A673 (cell line): ENCODE measurements at regions not wholly inside any gene's neighbourhood (a gene's known extent, or its start where the extent isn't known, plus 50 kb on each side); places are given as distances from the start of the nearest gene placed in this dataset.
"Not testable (repeated sequence)": the region's sequence is repeated elsewhere in the genome, so short reads cannot be mapped to it uniquely, and the experiment has no call there.

ENCODE experiments used
- BruUV-seq: library from RNA; stranded (reverse); fragments of 400-500 nt; replicated peaks from 2 replicates; lab custom pipeline; 2021; lab: Mats Ljungman, UMichigan
- CTCF ChIA-PET: fragments of 300-600 bp; sonication (Branson Sonifier 250); formaldehyde crosslinking; loops from one replicate; lab custom pipeline; 2022; ENCODE audit warnings: antibody characterized with exemption; lab: Charles Lee
- POLR2A ChIA-PET: fragments of 300-600 bp; sonication (Branson Sonifier 250); formaldehyde crosslinking; loops from one replicate; lab custom pipeline; 2022; ENCODE audit warnings: antibody characterized with exemption; ENCODE audit not compliant: low non-redundant PET; lab: Charles Lee
- DNase-seq: peaks from one replicate; pipeline ENCODE4 v3.0.0-alpha.2; 2015; ENCODE audit warnings: low spot score
- H3K27ac ChIP-seq: fragments of 200-600 bp; sonication (generic); 2 replicates; pipeline ENCODE4 v1.5.1; 2016; ENCODE audit warnings: mixed run types, low read depth, mild to moderate bottlenecking, mixed read lengths, antibody characterized with exemption, low read length; ENCODE audit not compliant: poor library complexity, severe bottlenecking
- H3K27me3 ChIP-seq: fragments of 200-600 bp; sonication (generic); replicated peaks from 2 replicates; pipeline ENCODE4 v1.6.1; 2017; ENCODE audit warnings: mixed run types, low read depth, mild to moderate bottlenecking, mixed read lengths, antibody characterized with exemption, low read length; ENCODE audit not compliant: insufficient read depth, poor library complexity
- H3K36me3 ChIP-seq: fragments of 200-600 bp; sonication (generic); 2 replicates; pipeline ENCODE4 v1.6.1; 2016; ENCODE audit warnings: mixed run types, mild to moderate bottlenecking, mixed read lengths, antibody characterized with exemption, low read length; ENCODE audit not compliant: insufficient read depth, poor library complexity, severe bottlenecking
- H3K4me1 ChIP-seq: fragments of 200-600 bp; sonication (generic); 2 replicates; pipeline ENCODE4 v1.6.1; 2017; ENCODE audit warnings: mixed run types, mild to moderate bottlenecking, mixed read lengths, antibody characterized with exemption, low read length; ENCODE audit not compliant: insufficient read depth, poor library complexity, severe bottlenecking
- H3K4me3 ChIP-seq: fragments of 200-600 bp; sonication (generic); 2 replicates; pipeline ENCODE4 v1.5.1; 2016; ENCODE audit warnings: low read depth, mixed run types, mild to moderate bottlenecking, mixed read lengths, low read length; ENCODE audit not compliant: poor library complexity, severe bottlenecking
- H3K9me3 ChIP-seq: fragments of 200-600 bp; sonication (generic); 2 replicates; pipeline ENCODE4 v1.6.1; 2016; ENCODE audit warnings: mixed run types, low read depth, mild to moderate bottlenecking, mixed read lengths, antibody characterized with exemption, low read length; ENCODE audit not compliant: poor library complexity, severe bottlenecking
- EZH2 ChIP-seq: fragments of 200-600 bp; sonication (generic); IDR thresholded peaks from 2 replicates; pipeline ENCODE4 v1.6.1; 2017; ENCODE audit warnings: borderline replicate concordance, low read depth, mild to moderate bottlenecking, mixed read lengths, antibody characterized with exemption, low read length; ENCODE audit not compliant: poor library complexity, severe bottlenecking
- intact Hi-C: fragments of 100-400 bp; cut with micrococcal nuclease; formaldehyde crosslinking; loops from one replicate; pipeline ENCODE4 v1.10.0; 2022; ENCODE audit not compliant: unreplicated experiment
- TF ChIP-seq, protein P1 (sequence below): fragments of 300-800, 200-600 bp; sonication (generic); conservative IDR thresholded peaks from 2 replicates; pipeline ENCODE4 v1.5.1; 2017; ENCODE audit warnings: low read depth, mild to moderate bottlenecking, antibody characterized with exemption, low read length, moderate library complexity, mixed read lengths

DNA sequence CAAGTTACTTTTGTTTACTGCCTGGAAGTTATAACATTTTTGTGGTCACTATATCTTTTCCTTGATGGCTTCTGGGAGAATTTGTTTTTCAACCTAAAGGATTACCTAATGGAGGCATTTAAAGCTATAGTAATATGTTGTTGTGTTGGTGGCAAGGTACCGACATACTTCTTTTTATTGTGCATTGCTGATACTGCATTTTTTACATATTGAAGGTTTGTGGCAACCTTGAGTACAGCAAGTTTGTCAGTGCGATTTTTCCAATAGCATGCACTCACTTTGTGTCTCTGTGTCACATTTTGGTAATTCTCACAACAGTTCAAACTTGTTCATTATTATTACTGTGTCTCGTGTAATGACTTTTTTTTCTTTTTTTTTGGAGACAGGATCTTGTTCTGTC lies 246.3 kb downstream of the LRRC70 start:
- Histone ChIP-seq H3K36me3 (no peaks in the 10 kb centered on the region), H3K4me3 (no peak overlapping the region), H3K27ac (no peak overlapping the region), H3K4me1 (no peaks in the 10 kb centered on the region), H3K27me3 (no peaks in the 10 kb centered on the region), H3K9me3 (no peaks in the 10 kb centered on the region)
- CTCF ChIA-PET = no interaction called here
- DNase-seq = no peak
- intact Hi-C loops = no loop called here
- POLR2A ChIA-PET = no interaction called here
- TF ChIP-seq, protein P1, sequence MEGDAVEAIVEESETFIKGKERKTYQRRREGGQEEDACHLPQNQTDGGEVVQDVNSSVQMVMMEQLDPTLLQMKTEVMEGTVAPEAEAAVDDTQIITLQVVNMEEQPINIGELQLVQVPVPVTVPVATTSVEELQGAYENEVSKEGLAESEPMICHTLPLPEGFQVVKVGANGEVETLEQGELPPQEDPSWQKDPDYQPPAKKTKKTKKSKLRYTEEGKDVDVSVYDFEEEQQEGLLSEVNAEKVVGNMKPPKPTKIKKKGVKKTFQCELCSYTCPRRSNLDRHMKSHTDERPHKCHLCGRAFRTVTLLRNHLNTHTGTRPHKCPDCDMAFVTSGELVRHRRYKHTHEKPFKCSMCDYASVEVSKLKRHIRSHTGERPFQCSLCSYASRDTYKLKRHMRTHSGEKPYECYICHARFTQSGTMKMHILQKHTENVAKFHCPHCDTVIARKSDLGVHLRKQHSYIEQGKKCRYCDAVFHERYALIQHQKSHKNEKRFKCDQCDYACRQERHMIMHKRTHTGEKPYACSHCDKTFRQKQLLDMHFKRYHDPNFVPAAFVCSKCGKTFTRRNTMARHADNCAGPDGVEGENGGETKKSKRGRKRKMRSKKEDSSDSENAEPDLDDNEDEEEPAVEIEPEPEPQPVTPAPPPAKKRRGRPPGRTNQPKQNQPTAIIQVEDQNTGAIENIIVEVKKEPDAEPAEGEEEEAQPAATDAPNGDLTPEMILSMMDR = no peak
- no peak for TF ChIP-seq EZH2
- BruUV-seq = no TSS peak

DNA sequence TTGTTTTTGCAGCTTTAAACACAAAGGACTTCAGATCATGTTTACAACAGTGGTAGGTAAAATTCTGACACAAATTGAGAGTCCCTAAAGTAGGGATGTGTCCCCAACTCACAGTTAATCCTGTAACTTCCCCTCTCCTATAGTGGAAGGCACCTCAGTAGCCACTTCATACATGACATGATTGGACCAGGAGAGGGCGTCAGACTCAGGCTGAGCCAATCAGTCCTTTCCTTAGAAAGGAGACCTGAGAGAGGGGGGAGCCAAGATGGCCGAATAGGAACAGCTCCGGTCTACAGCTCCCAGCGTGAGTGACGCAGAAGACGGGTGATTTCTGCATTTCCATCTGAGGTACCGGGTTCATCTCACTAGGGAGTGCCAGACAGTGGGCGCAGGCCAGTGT lies 238.4 kb downstream of the LRRC70 start:
- H3K4me1 ChIP-seq, DNase-seq, H3K9me3 ChIP-seq, H3K27ac ChIP-seq, BruUV-seq, intact Hi-C loops, H3K4me3 ChIP-seq, CTCF ChIA-PET, H3K36me3 ChIP-seq, POLR2A ChIA-PET, H3K27me3 ChIP-seq: not testable (repeated sequence)

DNA sequence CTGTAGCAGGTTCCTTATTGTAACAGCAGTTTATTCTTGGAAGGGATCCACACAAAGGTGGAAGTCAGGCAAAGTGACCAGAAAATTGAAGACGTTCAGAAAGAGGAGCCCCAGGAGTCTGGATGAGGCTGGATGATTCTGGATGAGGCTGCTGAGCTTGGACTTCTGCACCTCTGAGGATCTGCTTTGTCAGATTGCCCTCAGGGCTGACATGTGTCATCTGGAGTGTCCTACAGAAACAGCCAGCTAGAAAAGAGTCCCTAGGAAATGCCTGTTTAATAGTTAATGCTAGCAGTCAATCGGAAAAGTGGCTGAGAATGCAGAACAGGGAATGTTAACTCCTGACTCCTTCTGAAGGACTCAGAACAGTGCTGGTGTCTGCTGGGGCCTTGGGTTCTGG lies 236.4 kb downstream of the LRRC70 start:
- DNase-seq = no peak
- ChIA-PET CTCF (no interaction called here), POLR2A (no interaction called here)
- H3K9me3 ChIP-seq = no peaks in the 10 kb centered on the region
- no TSS peak for BruUV-seq
- TF ChIP-seq, protein P1 = no peak
- no peak for TF ChIP-seq EZH2
- no peaks in the 10 kb centered on the region for H3K36me3 ChIP-seq
- H3K27me3 ChIP-seq = no peaks in the 10 kb centered on the region
- no peak overlapping the region for H3K27ac ChIP-seq
- H3K4me3 ChIP-seq = no peak overlapping the region
- intact Hi-C loops = no loop called here
- H3K4me1 ChIP-seq = no peaks in the 10 kb centered on the region

DNA sequence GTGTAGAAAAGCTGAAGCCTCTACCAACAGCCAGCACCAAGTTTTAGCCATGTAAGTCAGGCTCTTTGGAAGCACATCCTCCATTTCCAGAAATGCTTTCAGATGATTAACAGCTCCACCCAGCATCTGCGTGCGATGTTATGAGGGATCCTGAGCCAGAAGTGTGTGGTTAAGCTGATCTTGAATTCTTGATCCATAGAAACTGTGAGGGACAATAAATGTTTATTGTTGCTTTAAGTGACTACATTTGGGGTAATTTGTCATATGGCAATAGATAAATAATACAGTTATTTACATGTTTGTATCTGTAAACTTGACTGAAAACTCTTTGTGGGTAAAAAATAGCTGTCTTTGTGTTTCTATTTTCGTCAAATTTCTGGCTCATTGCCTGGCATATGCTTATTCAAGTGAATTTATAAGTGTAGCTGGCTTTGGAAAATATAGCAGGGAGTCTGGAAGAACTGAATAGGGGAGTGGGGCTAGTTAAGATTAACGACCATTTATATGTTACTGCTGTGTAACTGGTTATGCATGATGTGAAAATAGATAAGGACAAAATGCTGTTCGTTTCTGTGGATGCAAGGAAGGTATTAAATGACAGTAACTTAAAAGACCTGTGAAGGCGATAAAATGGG lies 234.1 kb downstream of the LRRC70 start:
- H3K27me3 ChIP-seq = no peaks in the 10 kb centered on the region
- BruUV-seq = no TSS peak
- intact Hi-C loops = no loop called here
- TF ChIP-seq EZH2 = no peak
- TF ChIP-seq, protein P1 = no peak
- no peak for DNase-seq
- ChIA-PET CTCF (no interaction called here), POLR2A (no interaction called here)
- no peak overlapping the region for H3K27ac ChIP-seq
- H3K4me1 ChIP-seq = no peaks in the 10 kb centered on the region
- no peaks in the 10 kb centered on the region for H3K36me3 ChIP-seq
- no peaks in the 10 kb centered on the region for H3K9me3 ChIP-seq
- H3K4me3 ChIP-seq = no peak overlapping the region

DNA sequence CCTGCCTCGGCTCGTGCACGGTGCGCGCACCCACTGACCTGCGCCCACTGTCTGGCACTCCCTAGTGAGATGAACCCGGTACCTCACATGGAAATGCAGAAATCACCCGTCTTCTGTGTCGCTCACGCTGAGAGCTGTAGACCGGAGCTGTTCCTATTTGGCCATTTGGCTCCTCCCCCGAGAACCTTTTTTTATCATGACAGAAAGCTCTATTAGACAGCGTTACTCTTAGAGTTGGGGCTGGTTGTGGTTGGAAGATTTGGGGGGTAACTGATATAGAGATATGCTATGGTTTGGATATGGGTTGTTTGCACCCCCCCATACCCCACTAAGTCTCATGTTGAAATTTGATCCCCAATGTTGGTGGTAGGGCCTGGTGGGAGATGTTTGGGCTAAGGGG lies 226.2 kb downstream of the LRRC70 start:
- H3K27me3 ChIP-seq, CTCF ChIA-PET, BruUV-seq, intact Hi-C loops, H3K27ac ChIP-seq, POLR2A ChIA-PET, H3K4me3 ChIP-seq, H3K36me3 ChIP-seq, H3K9me3 ChIP-seq, H3K4me1 ChIP-seq, DNase-seq: not testable (repeated sequence)
